Stimulated activated CD8-positive, alpha-beta memory T cell treated with anti-CD3 and anti-CD28 coated beads, Interleukin-4, amount 100 ng/mL, for 24 hours (primary cell): ENCODE measurements at regions not wholly inside any gene's neighbourhood (a gene's known extent, or its start where the extent isn't known, plus 50 kb on each side); places are given as distances from the start of the nearest gene placed in this dataset.

Experiments
- DNase-seq: peaks from one replicate; pipeline ENCODE4 v3.0.0-alpha.2; 2020; ENCODE audit warnings: low read depth

DNA sequence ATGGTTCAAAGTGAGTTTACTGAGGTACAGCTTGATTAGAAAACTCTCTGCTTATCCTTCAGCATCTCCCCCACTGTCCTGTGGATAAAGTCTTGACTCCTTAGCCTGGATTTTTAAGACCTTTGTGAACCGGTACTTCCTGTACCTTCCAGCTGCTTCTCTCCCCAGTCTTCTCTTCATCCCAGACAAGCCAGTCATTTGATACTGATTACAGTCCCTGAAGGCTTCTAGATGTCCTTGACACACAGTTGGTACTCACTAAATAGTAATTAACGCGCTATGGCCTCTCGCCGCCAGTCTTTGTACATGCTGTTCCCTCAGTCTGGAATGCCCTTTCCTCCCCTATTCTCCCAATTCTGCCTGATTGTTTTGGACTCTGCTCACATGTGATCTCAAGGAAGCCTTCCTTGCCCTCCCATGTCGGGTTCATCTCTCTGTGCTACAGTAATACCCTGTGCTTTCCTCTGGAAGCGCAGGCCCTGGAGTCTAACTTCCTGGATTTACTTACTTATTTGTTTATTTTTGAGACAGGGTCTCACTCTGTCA, 50.6 kb upstream of the PTGR2 start:
- no peak for DNase-seq

DNA sequence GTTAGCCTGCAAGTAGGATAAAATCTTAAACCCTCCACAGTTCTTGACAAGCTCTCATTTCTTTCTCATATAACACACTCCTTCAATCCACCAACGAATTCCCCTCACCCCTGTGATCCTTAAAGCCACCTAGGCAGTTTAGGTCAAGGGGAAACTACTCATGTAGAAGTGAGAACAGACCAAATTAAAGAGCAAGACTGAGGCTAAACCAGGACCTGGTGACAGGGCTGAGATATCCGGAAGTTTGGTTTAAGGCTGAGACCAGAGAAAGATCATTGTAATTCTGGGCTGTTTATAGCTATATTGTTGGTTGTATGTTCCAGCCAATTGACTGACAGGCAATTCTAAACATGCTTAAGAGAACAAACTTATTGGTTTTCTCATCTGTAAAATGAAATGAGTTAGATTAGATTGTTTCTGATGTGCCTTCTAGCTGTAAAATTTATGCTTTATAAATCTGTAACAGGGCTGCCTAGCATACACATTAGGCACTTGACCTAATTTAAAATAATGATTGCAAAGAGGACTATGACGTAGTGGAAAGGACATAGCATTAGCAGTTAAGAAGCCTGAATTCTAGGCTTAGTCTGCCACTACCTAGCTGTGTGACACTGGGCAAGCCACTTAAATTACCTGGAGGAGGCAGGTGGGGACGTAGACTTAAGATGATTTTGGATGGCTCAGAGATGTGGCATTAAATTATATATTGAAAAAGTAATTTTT, 53.9 kb upstream of the PTGR2 start:
- no peak for DNase-seq

- DNase-seq: no peak
Observed at GRCh38 chr14:73796893-73797542, 54.6 kb upstream of the PTGR2 start.

DNA sequence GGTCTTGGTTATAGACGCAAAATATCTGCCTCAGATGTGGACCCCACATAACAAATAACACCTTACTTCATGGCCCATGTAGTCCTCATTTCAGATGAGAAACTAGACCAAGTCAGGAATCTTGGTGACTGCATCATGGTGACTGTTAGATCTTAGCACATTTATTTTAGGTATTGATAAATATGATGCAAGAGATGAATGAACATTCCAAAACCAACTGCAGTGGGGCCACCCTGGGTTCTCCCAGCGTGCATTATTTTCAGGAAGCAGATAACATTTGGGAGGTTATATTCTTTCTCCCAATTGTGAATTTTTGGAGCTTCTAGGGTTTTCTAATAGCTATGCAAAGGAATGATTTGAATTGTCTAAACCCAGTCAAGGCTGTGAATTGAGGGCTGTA, 55.2 kb upstream of the PTGR2 start:
- no peak for DNase-seq

GRCh38 chr14:73795974-73796373, 55.7 kb upstream of the PTGR2 start:
- no peak for DNase-seq

GRCh38 chr14:73795466-73795865, 56.2 kb upstream of the PTGR2 start:
- no peak for DNase-seq

DNA sequence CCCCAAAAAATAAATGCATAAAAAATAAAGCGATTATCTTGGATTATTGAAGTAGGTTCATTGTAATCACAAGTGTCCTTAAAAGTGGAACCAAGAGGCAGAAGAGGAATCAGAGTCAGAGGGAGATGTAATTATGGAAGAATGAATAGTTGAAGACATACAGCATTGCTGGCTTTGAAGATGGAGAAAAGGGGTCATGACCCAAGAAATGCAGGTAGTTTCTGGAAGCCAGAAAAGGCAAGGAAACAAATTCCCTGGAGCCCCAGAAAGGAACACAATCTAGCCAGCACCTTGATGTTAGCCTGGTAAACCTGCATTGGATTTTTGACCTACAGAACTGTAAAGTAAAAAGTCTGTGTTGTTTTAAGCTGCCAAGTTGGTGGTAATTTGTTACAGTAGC, 57.5 kb upstream of the PTGR2 start:
- no peak for DNase-seq

DNA sequence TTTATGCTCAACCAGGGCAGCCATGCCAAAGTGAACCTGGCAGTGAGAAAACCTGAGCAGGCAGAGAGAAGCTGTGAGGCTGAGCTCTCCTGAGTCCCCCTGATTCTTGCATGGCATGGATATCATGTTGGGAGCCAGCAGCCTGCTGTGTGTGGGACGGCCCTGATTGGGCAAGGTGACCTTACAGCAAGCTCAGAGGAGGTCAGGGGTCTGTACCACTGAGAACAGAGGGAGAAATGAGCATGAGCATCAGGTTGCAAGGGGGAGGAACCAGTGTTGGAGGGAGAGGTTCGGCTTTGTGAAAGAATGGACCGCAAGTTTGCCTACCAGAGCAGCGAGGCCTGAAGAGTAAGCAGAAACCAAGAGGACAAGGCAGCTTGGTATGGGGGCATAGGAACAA, 59.1 kb upstream of the PTGR2 start:
- no peak for DNase-seq

- no peak for DNase-seq
Observed at GRCh38 chr14:73789989-73790581, 61.5 kb upstream of the PTGR2 start.

- DNase-seq: no peak
Observed at GRCh38 chr14:73788701-73789551, 62.7 kb upstream of the PTGR2 start.

DNA sequence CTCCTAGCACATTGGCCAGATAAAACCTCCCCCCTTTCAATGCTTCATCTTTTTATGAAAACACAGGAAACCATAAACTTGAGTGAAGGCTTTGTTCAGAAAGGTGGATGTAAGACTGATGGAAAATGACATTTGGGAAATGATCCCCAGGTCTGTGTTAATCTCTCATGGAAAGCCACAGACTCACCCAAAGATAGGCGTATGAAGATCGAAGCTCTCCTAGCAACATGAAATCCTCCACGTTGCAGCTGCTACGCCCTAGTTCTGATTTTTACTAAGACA, 63.4 kb upstream of the PTGR2 start:
- no peak for DNase-seq

DNA sequence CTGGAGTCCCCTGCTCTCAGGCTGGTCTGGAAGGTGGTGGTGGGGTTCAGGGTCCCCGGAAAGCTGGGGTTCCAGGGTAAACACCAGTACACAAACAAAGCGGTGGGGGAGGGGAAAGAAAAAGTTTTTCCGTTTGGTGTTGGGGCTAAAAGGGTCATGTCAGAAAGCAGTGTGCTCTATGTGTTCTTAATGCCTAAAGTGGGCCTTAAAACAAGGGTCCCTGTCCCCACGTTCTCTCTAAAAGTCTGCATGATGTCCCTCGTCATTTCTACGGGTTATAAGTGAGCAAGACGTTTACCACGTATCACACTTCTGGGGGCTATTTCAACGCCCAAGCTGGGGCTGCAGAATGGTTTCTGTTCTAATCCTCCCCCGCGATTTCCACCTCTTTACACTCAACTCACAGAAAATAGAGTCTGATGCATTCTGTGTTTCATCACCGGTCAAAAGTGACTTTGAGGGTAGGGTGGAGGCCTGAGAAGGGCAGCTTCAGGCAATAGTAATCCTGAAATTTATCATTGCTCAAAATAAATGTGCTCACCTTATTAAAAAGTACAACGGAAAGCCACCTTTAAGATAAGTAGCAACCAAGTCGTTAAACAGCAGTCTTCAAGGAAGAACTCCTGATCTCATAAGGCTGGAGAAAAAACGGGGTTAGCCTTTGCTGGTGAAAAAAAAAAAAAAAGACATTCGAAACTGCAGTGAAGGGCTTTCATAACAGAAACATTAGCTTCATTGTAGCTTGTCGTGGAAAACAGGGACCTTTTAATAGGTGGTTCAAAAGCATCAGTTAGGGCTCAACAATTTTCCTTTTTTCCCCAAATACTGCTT, 63.9 kb upstream of the PTGR2 start:
- DNase-seq: no peak

DNA sequence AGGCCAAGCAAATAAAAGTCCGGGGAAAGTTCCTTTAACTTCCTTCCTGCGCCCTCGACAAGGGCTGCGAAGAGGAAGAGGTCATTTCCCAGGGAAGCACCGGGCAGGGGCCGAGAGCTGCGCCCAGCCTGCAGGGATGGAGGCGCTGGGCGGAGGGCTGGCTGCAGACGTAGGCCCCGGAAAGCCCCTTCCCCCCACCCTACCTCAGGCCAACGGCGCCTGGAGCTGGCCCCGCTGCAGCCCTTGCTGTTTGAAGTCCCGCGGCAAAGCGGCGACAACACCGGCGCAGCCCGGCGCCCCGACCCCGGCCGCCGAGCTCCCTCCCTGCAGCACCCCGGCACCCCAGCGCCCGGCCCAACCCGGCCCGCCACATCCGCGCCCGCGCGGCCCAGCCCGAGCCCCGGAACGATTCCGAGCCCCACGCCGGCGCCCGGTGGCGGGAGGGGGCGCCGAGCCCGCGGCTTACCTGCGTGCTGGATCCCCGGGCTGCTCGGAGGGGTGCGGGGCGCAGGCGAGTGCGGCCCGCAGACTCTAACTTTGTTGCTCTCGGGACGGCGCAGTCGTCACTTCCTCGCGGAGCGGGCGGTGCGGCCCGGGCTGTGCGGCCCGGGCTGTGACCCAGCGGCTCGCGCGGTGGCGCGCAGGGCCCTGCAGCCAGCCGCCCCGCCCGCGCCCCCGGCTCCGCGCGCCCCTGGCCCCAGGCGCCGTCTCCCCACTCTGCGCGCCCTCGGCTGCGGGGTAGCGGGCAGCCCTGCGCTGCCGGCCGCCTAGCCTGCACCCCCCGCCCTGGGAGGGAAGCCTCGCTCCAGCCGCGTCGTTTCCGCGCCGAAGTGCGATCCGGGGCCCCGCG, 64.8 kb upstream of the PTGR2 start:
- peak; percentile 41 for DNase-seq

DNA sequence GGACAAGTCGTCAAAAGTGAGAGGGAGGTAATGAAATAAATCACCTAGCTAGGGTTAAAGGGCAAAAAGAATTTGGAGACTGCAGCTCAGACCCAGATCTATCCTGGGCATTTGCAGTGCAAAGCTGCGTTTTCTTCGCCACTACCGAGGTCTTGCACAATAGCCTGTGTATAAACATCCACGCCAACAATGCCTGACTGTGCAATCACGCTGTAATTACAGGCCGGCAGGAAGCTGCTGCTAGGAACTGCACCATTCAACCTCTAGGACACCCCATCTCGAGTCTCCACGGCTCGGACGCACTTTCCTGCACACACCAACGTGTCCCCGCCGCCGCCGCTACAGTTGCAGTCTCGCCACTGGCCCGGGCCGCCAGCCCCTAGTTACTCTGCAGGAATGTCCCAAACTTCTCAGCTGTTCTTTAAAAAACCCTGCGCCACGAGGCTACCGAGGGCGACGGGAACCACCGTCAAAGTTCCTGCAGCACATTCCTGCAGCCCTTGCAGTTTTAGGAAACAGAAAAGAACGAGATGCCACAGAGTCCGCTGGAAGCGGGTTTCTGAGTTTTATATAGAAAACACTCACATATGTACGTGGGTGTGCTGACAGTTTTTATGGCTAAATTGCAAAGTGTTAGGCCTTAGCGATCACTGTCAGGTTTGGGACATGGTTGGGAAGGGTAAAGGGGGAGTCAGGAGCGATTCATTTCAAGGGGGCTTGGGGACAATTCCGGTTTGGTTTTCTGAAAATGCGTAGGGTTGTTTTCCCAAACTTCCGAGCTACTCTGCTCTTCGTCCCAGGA, 65.6 kb upstream of the PTGR2 start:
- peak; percentile 35 for DNase-seq

DNA sequence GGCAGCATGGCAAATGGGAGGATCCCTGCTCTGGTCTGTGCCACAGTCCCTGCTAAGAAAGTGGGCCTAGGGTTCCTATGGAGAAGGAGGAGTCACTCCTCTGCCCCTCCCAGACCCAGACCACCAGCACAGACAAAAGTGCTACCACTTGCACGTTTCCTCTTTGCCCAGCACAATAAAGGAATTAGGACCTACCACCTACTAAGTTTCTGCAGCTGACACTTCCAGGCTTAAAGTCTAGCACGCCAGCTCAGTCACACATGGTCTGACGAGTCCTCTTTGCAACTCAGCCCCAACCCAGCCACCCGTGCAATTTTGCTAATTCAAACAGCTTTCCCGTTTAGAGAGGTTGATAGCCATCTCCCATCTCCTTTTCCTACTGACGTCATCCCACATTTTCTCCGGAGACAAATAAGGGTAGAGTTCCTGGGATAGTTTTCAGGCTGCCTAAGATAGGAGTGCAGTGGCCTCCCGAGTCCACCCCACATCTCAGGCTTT, 66.2 kb upstream of the PTGR2 start:
- DNase-seq: no peak

DNA sequence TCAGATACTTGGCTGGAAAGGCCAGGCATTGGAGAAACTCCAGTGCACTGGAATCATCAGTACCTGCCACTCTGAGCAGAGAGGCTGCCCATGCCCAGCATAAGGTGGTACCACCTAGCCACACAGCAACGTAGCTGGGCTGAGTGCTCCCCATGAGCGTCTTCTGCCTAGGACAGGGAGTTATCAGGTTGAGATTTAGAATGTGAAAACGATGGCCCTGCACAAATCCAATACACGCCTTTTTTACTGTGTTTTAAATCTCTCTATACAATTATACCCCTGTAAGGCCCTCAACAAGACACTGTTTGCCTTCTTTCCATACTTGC, 66.7 kb upstream of the PTGR2 start:
- no peak for DNase-seq

DNA sequence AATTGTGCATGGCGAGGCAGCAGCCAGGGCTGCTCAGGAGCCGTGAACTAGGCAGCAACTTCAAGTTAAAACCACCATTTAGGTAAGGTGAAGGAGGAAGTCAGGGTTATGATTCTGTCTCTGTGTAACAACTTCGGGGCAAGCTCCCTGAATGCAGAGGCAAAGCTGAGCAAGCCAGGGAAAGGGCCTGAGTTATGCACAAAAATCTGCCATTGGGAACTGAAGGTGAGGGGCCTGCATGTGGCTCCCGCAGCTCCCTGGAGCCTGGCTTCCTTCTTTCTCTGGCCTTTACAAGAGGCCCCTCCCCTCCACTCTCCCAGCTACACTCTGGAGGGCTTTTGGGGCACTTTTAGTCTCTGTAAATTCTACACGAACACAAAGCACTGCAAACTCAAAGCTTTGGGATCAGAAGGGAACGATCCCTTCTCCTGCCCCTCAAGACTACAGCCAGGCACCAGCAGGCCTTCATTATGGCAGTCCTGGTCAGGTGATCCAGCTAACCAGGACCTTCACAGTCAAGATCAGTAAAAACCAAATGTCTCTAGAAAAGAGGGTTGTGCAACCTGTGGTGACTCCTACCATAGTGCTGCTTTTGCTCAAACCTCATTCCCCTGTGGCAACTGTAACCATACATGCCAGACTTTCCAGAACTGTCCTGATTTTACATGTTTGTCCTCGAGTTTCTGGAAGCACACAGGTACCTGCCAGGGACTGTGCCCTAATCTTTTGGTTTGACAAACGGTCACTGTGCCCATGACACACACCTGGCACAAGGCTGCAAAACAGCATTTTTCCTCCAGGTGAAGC, 67.2 kb upstream of the PTGR2 start:
- DNase-seq: no peak

GRCh38 chr14:73783107-73783727, 68.4 kb upstream of the PTGR2 start:
- no peak for DNase-seq

DNA sequence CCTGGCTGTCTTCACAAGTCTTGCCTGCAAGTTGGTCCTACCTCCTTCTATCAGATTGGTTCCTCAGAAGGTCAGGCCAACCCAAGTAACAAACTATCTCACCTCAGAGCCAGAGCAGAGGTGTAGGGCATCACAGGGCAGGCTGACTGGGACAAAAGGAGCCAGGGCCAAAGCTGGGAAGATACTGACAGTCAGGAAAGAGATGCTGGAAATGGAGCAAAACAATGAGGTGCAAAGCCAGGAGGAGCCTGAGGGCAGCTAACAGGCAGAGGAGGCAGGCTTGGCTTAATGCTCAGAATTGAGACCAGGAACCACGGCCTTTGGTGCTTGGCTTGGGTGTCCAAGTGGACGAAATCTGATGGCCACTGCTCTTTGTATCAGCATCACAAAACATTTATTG, 68.4 kb upstream of the PNMA1 start:
- no peak for DNase-seq
